ENCODE measurements at regions not wholly inside any gene's neighbourhood (a gene's known extent, or its start where the extent isn't known, plus 50 kb on each side); places are given as distances from the start of the nearest gene placed in this dataset.

GRCh38 chr1:87588495-87588894 lies 259.8 kb downstream of the LMO4 start:
- Histone ChIP-seq H2AFZ (ENCODE audit: insufficient read depth, low read depth, low read length, poor library complexity, severe bottlenecking) (no peak overlapping the region), H3K9ac (ENCODE audit: insufficient read depth, low read length, poor library complexity, severe bottlenecking) (no peak overlapping the region), H4K20me1 (ENCODE audit: insufficient read depth, low read length) (no peaks in the 10 kb centered on the region), H3K4me2 (replicated peaks; ENCODE audit: extremely low read depth, low read length, poor library complexity, severe bottlenecking) (peak overlapping the region; percentile 17), H3K27me3 (ENCODE audit: control insufficient read depth in 2 of 2, insufficient read depth in 2 of 2, low read length in 2 of 2) (no peaks in the 10 kb centered on the region), H3K9me3 (replicated peaks in 1 of 2; ENCODE audit: control insufficient read depth in 1 of 2, insufficient read depth in 1 of 2, low read length in 2 of 2) (no peaks in the 10 kb centered on the region), H3K27ac (ENCODE audit: low read depth in 1 of 2, low read length in 2 of 2) (peak overlapping the region in 1 of 2 donors; percentile 47), H3K79me2 (ENCODE audit: insufficient read depth, low read length) (no peaks in the 10 kb centered on the region), H3K36me3 (replicated peaks in 1 of 2; ENCODE audit: control insufficient read depth in 1 of 2, insufficient read depth in 2 of 2, low read length in 2 of 2) (no peaks in the 10 kb centered on the region), H3K4me1 (ENCODE audit: control insufficient read depth in 1 of 2, insufficient read depth in 2 of 2, low read length in 2 of 2) (peaks cover 12 to 15% of the 10 kb centered on the region in 2 donors), H3K4me3 (replicated peaks in 1 of 3; ENCODE audit: low read depth in 2 of 3, low read length in 3 of 3) (no peak overlapping the region)
- H3K27ac Mint-ChIP-seq: no peak overlapping the region
- H3K9me3 Mint-ChIP-seq: peaks cover 0 to 4% (median 0%) of the 10 kb centered on the region in 7 donors
- intact Hi-C loops (cut with micrococcal nuclease): no loop called here
- TF ChIP-seq CTCF (IDR thresholded peaks at IDR 0.05): no peak
- peak; percentile 4 to 14 (median 6) for DNase-seq
- peaks cover 22% of the 10 kb centered on the region for H3K4me1 Mint-ChIP-seq
- H3K36me3 Mint-ChIP-seq: no peaks in the 10 kb centered on the region
- no peak overlapping the region for H3K4me3 Mint-ChIP-seq
- peaks cover 0 to 3% (median 2%) of the 10 kb centered on the region in 3 donors for H3K27me3 Mint-ChIP-seq (ENCODE audit: low read depth in 3 of 3)
- whole genome bisulfite sequencing (ENCODE audit: insufficient coverage): 0% methylated on average over 1 of the region's 4 CpGs

- peaks cover 19 to 21% of the 10 kb centered on the region in 2 donors for H3K4me1 ChIP-seq (ENCODE audit: control insufficient read depth in 1 of 2, insufficient read depth in 2 of 2, low read length in 2 of 2)
- peaks cover 0 to 4% (median 2%) of the 10 kb centered on the region in 7 donors for H3K9me3 Mint-ChIP-seq
- no peaks in the 10 kb centered on the region for H3K27me3 ChIP-seq (ENCODE audit: control insufficient read depth in 2 of 2, insufficient read depth in 2 of 2, low read length in 2 of 2)
- intact Hi-C loops (cut with micrococcal nuclease): no loop called here
- no peaks in the 10 kb centered on the region for H3K9me3 ChIP-seq (replicated peaks in 1 of 2; ENCODE audit: control insufficient read depth in 1 of 2, insufficient read depth in 1 of 2, low read length in 2 of 2)
- no peak for TF ChIP-seq CTCF (IDR thresholded peaks at IDR 0.05)
- H3K27ac Mint-ChIP-seq: peak overlapping the region in 2 of 7 donors; percentile 50 to 55
- H3K27ac ChIP-seq (ENCODE audit: low read depth in 1 of 2, low read length in 2 of 2): no peak overlapping the region
- H3K27me3 Mint-ChIP-seq (ENCODE audit: low read depth in 3 of 3): peaks cover 0 to 2% (median 2%) of the 10 kb centered on the region in 3 donors
- 75% methylated on average over 4 of the region's 6 CpGs for WGBS (ENCODE audit: insufficient coverage)
- no peaks in the 10 kb centered on the region for H4K20me1 ChIP-seq (ENCODE audit: insufficient read depth, low read length)
- no peaks in the 10 kb centered on the region for H3K36me3 ChIP-seq (replicated peaks in 1 of 2; ENCODE audit: control insufficient read depth in 1 of 2, insufficient read depth in 2 of 2, low read length in 2 of 2)
- peaks cover 28% of the 10 kb centered on the region for H3K4me1 Mint-ChIP-seq
- no peak overlapping the region for H2AFZ ChIP-seq (ENCODE audit: insufficient read depth, low read depth, low read length, poor library complexity, severe bottlenecking)
- H3K36me3 Mint-ChIP-seq: no peaks in the 10 kb centered on the region
- DNase-seq: no peak
- H3K9ac ChIP-seq (ENCODE audit: insufficient read depth, low read length, poor library complexity, severe bottlenecking): no peak overlapping the region
- H3K4me2 ChIP-seq (replicated peaks; ENCODE audit: extremely low read depth, low read length, poor library complexity, severe bottlenecking): no peak overlapping the region
- H3K4me3 ChIP-seq (replicated peaks in 1 of 3; ENCODE audit: low read depth in 2 of 3, low read length in 3 of 3): no peak overlapping the region
- peak overlapping the region in 1 of 2 donors; percentile 42 for H3K4me3 Mint-ChIP-seq
- no peaks in the 10 kb centered on the region for H3K79me2 ChIP-seq (ENCODE audit: insufficient read depth, low read length)
Observed at GRCh38 chr1:87591492-87591891, 262.8 kb downstream of the LMO4 start.

Data from CD14-positive monocyte (primary cell).